Activated CD8-positive, alpha-beta memory T cell treated with anti-CD3 and anti-CD28 coated beads for 24 hours (primary cell): ENCODE measurements at regions not wholly inside any gene's neighbourhood (a gene's known extent, or its start where the extent isn't known, plus 50 kb on each side); places are given as distances from the start of the nearest gene placed in this dataset.
"Not testable (repeated sequence)": the region's sequence is repeated elsewhere in the genome, so short reads cannot be mapped to it uniquely, and the experiment has no call there.

Experiments
- DNase-seq: peaks from one replicate; pipeline ENCODE4 v3.0.0-alpha.2; 2020

- no peak for DNase-seq
Measured at GRCh38 chr9:80679916-80680315, 1009.4 kb downstream of the TLE1 start.

GRCh38 chr9:80678906-80679305 lies 1010.4 kb downstream of the TLE1 start:
- DNase-seq, result no peak

- DNase-seq, result no peak
Measured at GRCh38 chr9:80673496-80673895, 1015.9 kb downstream of the TLE1 start.

- no peak for DNase-seq
Measured at GRCh38 chr9:80665479-80665878, 1023.9 kb downstream of the TLE1 start.

- no peak for DNase-seq
Measured at GRCh38 chr9:80664327-80665210, 1024.8 kb downstream of the TLE1 start.

GRCh38 chr9:80659751-80660150 lies 1029.6 kb downstream of the TLE1 start:
- not testable (repeated sequence) for DNase-seq

- no peak for DNase-seq
Measured at GRCh38 chr9:80651044-80651443, 1038.3 kb downstream of the TLE1 start.

- no peak for DNase-seq
Measured at GRCh38 chr9:80649496-80649895, 1039.9 kb downstream of the TLE1 start.

GRCh38 chr9:80649001-80649420 lies 1040.3 kb downstream of the TLE1 start:
- DNase-seq, result no peak

GRCh38 chr9:80648336-80648735 lies 1041.0 kb downstream of the TLE1 start:
- no peak for DNase-seq

GRCh38 chr9:80646211-80646610 lies 1043.1 kb downstream of the TLE1 start:
- DNase-seq, result no peak

GRCh38 chr9:80644044-80644443 lies 1045.3 kb downstream of the TLE1 start:
- no peak for DNase-seq

GRCh38 chr9:80635065-80635464 lies 1054.3 kb downstream of the TLE1 start:
- DNase-seq, result no peak

- DNase-seq, result no peak
Measured at GRCh38 chr9:80632041-80632440, 1057.3 kb downstream of the TLE1 start.

GRCh38 chr9:80622508-80622907 lies 1050.7 kb downstream of the TLE4 start:
- DNase-seq, result no peak

GRCh38 chr9:80619356-80619755 lies 1047.6 kb downstream of the TLE4 start:
- no peak for DNase-seq

- no peak for DNase-seq
Measured at GRCh38 chr9:80615964-80616363, 1044.2 kb downstream of the TLE4 start.

GRCh38 chr9:80605793-80606192 lies 1034.0 kb downstream of the TLE4 start:
- no peak for DNase-seq

GRCh38 chr9:80605129-80605528 lies 1033.4 kb downstream of the TLE4 start:
- no peak for DNase-seq

GRCh38 chr9:80602291-80602690 lies 1030.5 kb downstream of the TLE4 start:
- no peak for DNase-seq

- DNase-seq, result no peak
Measured at GRCh38 chr9:80596579-80596978, 1024.8 kb downstream of the TLE4 start.

- DNase-seq, result no peak
Measured at GRCh38 chr9:80595192-80595591, 1023.4 kb downstream of the TLE4 start.

GRCh38 chr9:80592413-80592812 lies 1020.6 kb downstream of the TLE4 start:
- DNase-seq, result no peak

GRCh38 chr9:80586786-80587330 lies 1015.1 kb downstream of the TLE4 start:
- DNase-seq, result no peak

- DNase-seq, result no peak
Measured at GRCh38 chr9:80571953-80572352, 1000.2 kb downstream of the TLE4 start.
